Central memory CD4-positive, alpha-beta T cell (primary cell): ENCODE measurements at regions not wholly inside any gene's neighbourhood (a gene's known extent, or its start where the extent isn't known, plus 50 kb on each side); places are given as distances from the start of the nearest gene placed in this dataset.

Experiments
- DNase-seq: peaks from one replicate; pipeline ENCODE4 v3.0.0; 2022

GRCh38 chr3:188940573-188940932 is 231.2 kb upstream of the TPRG1 start:
- DNase-seq: no peak

DNA sequence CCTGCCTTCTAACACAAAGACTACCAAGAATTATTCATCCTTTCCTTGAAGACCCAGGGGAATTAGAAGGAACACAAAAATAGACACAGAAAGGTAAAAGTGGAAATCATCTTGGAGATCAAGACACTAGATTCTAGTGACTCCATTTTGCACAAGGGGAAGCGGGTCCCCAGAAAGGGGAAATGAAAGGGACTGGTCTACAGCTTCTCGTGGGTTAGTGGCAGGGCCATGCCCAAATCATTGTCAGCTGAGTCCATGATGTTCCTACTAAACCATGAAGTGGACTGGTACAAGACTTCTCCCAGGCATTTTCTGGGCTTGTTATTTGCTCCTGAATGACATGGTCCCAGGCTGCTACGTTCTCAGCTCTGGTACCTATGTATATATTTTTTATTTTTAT is 230.7 kb upstream of the TPRG1 start:
- no peak for DNase-seq

- DNase-seq: no peak
These were observed 229.6 kb upstream of the TPRG1 start for GRCh38 chr3:188942191-188942590.

DNA sequence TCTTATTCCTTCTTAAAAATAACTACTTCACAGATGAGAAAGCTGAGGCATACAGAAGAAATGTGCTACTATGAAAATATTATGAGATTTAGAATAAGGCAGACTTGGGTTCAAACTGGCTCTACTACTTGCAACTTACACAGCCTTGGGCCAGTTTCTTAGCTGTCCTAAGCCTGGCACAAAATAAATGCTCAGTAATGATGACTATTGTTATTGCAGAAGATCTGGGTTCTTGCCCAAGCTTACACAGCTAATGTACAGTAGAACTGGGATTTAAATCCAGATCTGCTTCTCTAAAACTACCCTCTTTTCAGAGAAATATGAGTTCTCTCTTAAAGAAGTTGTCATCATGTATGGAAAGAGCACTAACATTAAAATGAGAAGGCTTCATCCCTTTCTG is 228.2 kb upstream of the TPRG1 start:
- no peak for DNase-seq

DNA sequence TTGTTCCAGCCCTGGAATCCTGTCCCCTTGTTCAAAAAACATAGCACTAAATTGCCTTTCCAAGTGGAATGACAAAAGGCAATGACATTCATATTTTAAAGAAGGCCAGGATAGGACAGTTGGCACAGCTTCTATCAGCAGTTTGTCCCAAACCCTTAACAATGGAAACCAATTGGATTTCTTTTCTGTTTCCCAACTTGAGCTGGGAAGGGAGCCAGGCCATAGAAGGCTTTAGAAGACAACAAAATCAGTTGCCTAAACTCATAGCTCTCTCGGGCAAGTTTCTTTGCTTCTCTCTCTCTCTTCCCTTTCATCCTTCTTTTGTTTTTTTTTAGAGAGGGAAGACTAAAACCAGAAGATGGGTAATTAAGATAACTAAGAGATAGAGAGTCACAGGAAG is 227.7 kb upstream of the TPRG1 start:
- no peak for DNase-seq

GRCh38 chr3:188946351-188947240 is 225.2 kb upstream of the TPRG1 start:
- DNase-seq: no peak

- DNase-seq: no peak
These were observed 224.1 kb upstream of the TPRG1 start for GRCh38 chr3:188947401-188948280.

- no peak for DNase-seq
These were observed 223.3 kb upstream of the TPRG1 start for GRCh38 chr3:188948281-188948996.

DNA sequence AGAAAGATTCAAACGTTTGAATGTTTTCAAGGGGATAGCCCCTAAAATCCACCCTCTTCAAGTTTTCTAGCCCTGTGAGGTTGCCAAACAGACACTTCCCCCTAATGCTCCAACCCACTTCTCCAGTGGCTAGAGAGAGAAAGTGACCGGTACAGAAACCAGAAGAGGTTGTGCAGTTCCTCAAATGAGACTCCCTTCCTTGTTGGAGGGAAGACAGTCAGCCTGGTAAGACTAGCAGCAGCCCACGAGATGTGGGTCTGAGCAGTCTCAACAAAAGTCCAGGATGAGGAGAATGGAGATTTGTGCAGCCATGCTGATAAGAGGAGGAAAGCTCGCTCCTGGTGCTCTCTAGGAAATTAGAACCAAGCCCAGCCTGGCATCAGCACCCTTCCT is 222.8 kb upstream of the TPRG1 start:
- DNase-seq: no peak

DNA sequence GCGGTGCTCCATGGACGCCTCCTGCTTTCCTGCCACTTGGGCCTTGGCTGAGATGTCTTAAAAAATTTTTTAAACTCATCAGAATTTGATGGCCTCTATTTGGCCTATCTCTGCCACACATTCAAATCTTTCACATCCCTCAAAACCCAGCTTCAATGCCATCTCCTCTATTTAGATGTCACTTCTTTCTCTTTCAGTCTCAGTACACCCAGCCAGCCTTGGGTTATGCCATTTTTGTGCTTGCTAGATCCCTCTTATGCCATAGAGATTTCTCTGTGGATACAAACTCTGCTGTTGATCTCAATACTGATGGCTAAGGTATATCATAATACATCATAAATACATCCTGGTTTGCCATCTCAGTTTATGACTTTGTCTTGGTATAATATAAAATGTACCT is 222.3 kb upstream of the TPRG1 start:
- no peak for DNase-seq

DNA sequence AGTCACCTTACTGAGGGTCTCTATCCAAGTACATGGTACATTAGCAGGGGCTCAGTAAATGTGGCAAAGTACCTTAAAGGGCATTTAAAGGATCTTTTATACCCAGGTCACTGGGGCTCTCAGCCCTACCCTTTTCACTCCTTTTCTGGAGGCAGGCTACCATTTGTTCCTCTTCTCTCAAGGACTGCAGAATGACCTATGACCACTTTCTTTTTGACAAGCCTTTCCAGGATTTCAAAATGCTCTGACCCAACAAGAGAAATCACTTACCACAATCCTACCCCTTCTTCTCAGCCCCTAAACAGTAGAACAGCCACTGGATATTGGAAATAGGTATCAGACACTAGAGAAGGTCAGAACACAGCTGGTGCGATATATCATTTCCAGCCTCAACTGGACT is 221.8 kb upstream of the TPRG1 start:
- no peak for DNase-seq

GRCh38 chr3:188950832-188951489 is 220.8 kb upstream of the TPRG1 start:
- no peak for DNase-seq

GRCh38 chr3:188951734-188952133 is 220.0 kb upstream of the TPRG1 start:
- DNase-seq: no peak

DNA sequence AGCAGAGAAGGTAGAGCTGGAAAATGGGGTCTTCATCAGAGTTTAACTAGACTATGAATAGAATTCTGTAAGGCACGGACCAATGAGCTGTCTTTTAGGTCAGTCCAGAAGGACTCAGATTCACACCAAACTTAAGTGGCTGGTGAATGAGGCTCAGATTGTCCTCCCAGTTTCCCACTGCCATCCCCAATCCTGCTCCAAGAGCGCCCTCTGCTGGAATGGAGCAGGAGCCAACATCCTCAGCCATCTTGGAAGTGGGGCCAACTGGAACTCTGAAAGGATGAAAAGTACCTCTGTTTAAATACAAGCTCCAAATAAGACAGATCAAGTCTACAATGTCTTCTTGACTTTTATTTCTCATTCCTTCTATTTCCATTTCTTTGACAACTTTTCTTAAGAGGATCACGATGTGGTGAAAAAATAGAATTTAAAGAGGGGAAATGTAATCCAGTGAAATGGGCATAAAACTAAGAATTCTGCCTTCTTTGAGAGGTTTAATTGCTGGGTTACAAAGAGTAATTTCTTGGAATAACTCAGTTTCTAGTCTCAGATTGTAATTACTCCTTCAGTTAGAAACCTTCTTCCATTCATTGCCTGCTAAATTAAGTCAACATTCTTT is 217.1 kb upstream of the TPRG1 start:
- peak; percentile 66 for DNase-seq

DNA sequence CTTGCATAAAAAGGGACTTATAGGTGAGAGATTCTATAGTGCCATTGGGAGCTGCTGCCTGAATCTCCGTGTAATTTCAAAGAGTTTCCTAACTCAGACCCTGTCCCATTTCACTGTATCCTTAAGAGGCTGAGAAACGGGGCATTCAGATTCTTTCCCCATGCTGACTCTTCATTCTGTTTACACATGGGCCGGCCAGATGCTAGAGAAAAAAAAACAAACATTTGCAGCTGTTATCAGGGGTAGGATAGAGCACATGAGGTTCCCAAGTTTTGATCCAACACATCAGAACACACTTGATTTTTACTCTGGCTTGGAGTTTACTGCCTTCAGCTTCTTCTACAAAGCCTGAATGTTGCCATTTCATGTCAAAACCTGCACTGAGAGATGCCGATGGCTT is 215.9 kb upstream of the TPRG1 start:
- DNase-seq: no peak

- DNase-seq: peak; percentile 18
These were observed 214.8 kb upstream of the TPRG1 start for GRCh38 chr3:188956839-188957489.

GRCh38 chr3:188959013-188959412 is 212.8 kb upstream of the TPRG1 start:
- no peak for DNase-seq

DNA sequence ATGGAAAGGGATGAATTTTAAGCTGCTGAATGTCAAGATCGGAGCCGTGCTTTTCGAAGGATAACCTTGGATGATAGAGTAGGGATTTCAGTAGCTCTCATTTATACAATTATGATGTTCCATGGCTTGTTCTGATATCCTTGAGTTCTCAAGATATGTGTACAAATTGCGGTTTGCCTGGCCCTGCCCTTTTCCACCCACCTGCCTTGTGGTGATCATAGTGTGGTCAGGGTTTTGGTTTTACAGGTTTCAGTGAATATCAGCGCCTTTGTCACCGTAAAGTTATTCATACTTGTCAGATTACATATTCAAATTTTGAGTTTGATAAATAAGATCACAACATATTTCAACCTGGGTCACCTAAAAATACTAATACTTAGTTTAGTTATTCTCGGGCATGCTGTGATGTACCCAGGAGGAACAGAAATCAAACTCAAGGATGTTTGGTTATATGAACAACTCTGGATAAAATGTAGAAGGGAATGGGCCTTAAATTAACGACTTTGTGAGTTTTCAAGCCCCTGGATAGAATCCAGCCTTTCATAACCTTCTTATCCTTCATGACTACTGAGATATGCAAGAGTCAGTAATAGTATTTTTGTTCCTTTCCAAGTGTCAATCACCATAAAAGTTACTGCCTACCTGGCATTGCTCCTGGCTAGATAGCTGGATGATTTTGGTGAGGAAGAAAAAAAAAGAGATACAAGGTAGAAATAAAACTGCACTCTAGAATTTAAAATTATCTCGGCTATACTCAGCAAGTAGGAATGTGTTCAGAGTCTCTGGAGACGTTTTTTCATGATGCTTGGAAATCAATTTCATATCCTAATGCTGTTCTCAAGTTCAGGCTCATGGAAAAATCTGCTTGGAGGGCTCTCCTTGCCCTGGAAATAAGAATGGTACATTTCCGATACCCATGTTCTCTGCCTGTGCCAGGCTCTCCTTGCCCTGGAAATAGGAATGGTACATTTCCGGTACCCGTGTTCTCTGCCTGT is 209.2 kb upstream of the TPRG1 start:
- DNase-seq: no peak

- DNase-seq: no peak
These were observed 206.8 kb upstream of the TPRG1 start for GRCh38 chr3:188964957-188965356.

DNA sequence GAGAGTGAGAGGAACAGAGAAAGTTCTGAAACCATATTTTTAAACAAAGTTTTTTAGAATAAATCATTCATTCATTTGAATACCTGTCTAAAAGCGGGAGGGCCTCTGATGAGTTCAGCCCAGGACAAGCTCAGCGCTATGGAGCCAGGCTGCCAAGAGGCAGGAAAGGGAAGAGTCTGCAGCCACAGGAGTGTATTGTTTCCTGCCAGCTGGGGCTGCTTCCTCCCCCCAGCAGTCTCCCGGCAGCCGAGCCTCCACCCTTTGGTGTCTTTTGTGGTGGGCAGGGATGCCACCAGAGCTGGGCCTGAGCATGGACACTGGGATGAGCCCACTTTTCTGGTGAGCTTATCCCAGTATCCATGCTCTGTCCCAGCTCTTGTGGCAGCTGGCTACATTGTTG is 199.5 kb upstream of the TPRG1 start:
- no peak for DNase-seq
